A673 (cell line): ENCODE measurements at regions not wholly inside any gene's neighbourhood (a gene's known extent, or its start where the extent isn't known, plus 50 kb on each side); places are given as distances from the start of the nearest gene placed in this dataset.

Experiments
- BruUV-seq: library from RNA; stranded (reverse); fragments of 400-500 nt; replicated peaks from 2 replicates; lab custom pipeline; 2021; lab: Mats Ljungman, UMichigan
- CTCF ChIA-PET: fragments of 300-600 bp; sonication (Branson Sonifier 250); formaldehyde crosslinking; loops from one replicate; lab custom pipeline; 2022; ENCODE audit warnings: antibody characterized with exemption; lab: Charles Lee
- POLR2A ChIA-PET: fragments of 300-600 bp; sonication (Branson Sonifier 250); formaldehyde crosslinking; loops from one replicate; lab custom pipeline; 2022; ENCODE audit warnings: antibody characterized with exemption; ENCODE audit not compliant: low non-redundant PET; lab: Charles Lee
- DNase-seq: peaks from one replicate; pipeline ENCODE4 v3.0.0-alpha.2; 2015; ENCODE audit warnings: low spot score
- H3K27ac ChIP-seq: fragments of 200-600 bp; sonication (generic); 2 replicates; pipeline ENCODE4 v1.5.1; 2016; ENCODE audit warnings: mixed run types, low read depth, mild to moderate bottlenecking, mixed read lengths, antibody characterized with exemption, low read length; ENCODE audit not compliant: poor library complexity, severe bottlenecking
- H3K27me3 ChIP-seq: fragments of 200-600 bp; sonication (generic); replicated peaks from 2 replicates; pipeline ENCODE4 v1.6.1; 2017; ENCODE audit warnings: mixed run types, low read depth, mild to moderate bottlenecking, mixed read lengths, antibody characterized with exemption, low read length; ENCODE audit not compliant: insufficient read depth, poor library complexity
- H3K36me3 ChIP-seq: fragments of 200-600 bp; sonication (generic); 2 replicates; pipeline ENCODE4 v1.6.1; 2016; ENCODE audit warnings: mixed run types, mild to moderate bottlenecking, mixed read lengths, antibody characterized with exemption, low read length; ENCODE audit not compliant: insufficient read depth, poor library complexity, severe bottlenecking
- H3K4me1 ChIP-seq: fragments of 200-600 bp; sonication (generic); 2 replicates; pipeline ENCODE4 v1.6.1; 2017; ENCODE audit warnings: mixed run types, mild to moderate bottlenecking, mixed read lengths, antibody characterized with exemption, low read length; ENCODE audit not compliant: insufficient read depth, poor library complexity, severe bottlenecking
- H3K4me3 ChIP-seq: fragments of 200-600 bp; sonication (generic); 2 replicates; pipeline ENCODE4 v1.5.1; 2016; ENCODE audit warnings: low read depth, mixed run types, mild to moderate bottlenecking, mixed read lengths, low read length; ENCODE audit not compliant: poor library complexity, severe bottlenecking
- H3K9me3 ChIP-seq: fragments of 200-600 bp; sonication (generic); 2 replicates; pipeline ENCODE4 v1.6.1; 2016; ENCODE audit warnings: mixed run types, low read depth, mild to moderate bottlenecking, mixed read lengths, antibody characterized with exemption, low read length; ENCODE audit not compliant: poor library complexity, severe bottlenecking
- EZH2 ChIP-seq: fragments of 200-600 bp; sonication (generic); IDR thresholded peaks from 2 replicates; pipeline ENCODE4 v1.6.1; 2017; ENCODE audit warnings: borderline replicate concordance, low read depth, mild to moderate bottlenecking, mixed read lengths, antibody characterized with exemption, low read length; ENCODE audit not compliant: poor library complexity, severe bottlenecking
- intact Hi-C: fragments of 100-400 bp; cut with micrococcal nuclease; formaldehyde crosslinking; loops from one replicate; pipeline ENCODE4 v1.10.0; 2022; ENCODE audit not compliant: unreplicated experiment
- TF ChIP-seq, protein P1 (sequence below): fragments of 300-800, 200-600 bp; sonication (generic); conservative IDR thresholded peaks from 2 replicates; pipeline ENCODE4 v1.5.1; 2017; ENCODE audit warnings: low read depth, mild to moderate bottlenecking, antibody characterized with exemption, low read length, moderate library complexity, mixed read lengths

DNA sequence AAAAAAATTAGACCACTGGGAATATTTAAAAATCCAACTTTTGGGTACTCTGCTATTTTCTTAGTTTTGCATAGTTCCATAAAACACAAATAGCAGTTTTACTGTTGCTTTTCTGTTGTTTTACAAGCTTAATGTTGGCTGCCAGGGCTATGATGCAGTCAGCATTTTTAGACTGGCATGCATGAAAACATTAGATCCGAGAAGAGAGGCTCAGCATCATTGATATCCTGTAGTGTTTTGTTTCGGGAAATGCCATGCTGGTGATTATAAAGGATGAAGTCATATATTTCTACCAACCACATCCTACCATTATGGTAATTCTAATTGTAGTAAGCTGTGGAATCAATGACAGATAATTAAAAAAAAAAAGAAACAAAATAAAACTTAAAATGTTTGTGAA, 104.6 kb downstream of the MBL2 start:
- H3K27me3 ChIP-seq = no peaks in the 10 kb centered on the region
- peaks cover 19% of the 10 kb centered on the region for H3K9me3 ChIP-seq
- H3K36me3 ChIP-seq = no peaks in the 10 kb centered on the region
- ChIA-PET POLR2A (interaction anchor here (0.6 kb wide), 1 partner anchor 16 kb away, joined by 3 read pairs; no protein-coding TSS in a partner anchor), CTCF (no interaction called here)
- peak; percentile 81 for DNase-seq
- no peak overlapping the region for H3K4me3 ChIP-seq
- H3K27ac ChIP-seq = no peak overlapping the region
- intact Hi-C loops = no loop called here
- no peaks in the 10 kb centered on the region for H3K4me1 ChIP-seq
- BruUV-seq = no TSS peak
- TF ChIP-seq EZH2 = no peak
- TF ChIP-seq, protein P1, sequence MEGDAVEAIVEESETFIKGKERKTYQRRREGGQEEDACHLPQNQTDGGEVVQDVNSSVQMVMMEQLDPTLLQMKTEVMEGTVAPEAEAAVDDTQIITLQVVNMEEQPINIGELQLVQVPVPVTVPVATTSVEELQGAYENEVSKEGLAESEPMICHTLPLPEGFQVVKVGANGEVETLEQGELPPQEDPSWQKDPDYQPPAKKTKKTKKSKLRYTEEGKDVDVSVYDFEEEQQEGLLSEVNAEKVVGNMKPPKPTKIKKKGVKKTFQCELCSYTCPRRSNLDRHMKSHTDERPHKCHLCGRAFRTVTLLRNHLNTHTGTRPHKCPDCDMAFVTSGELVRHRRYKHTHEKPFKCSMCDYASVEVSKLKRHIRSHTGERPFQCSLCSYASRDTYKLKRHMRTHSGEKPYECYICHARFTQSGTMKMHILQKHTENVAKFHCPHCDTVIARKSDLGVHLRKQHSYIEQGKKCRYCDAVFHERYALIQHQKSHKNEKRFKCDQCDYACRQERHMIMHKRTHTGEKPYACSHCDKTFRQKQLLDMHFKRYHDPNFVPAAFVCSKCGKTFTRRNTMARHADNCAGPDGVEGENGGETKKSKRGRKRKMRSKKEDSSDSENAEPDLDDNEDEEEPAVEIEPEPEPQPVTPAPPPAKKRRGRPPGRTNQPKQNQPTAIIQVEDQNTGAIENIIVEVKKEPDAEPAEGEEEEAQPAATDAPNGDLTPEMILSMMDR = no peak

DNA sequence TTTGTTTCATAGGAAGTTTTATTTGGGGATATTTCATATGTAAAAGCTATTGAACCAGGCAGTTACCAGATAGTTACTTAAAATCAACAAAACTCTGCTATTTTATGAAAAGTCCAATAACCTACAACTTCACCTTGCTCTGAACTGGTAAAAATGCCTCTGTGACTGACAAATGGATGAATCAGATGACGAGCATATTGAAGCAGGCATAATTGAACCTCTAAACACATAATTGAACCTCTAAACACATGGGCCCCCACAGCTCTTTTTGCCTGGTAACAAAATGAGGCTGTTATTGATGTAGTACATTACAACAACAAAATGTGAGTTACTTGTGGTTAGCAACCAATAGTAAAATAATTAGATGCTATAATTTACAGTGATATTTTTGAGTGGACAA, 99.7 kb downstream of the MBL2 start:
- no peak for DNase-seq
- Histone ChIP-seq H3K4me1 (no peaks in the 10 kb centered on the region), H3K36me3 (no peaks in the 10 kb centered on the region), H3K9me3 (no peaks in the 10 kb centered on the region), H3K27me3 (no peaks in the 10 kb centered on the region), H3K4me3 (no peak overlapping the region), H3K27ac (no peak overlapping the region)
- TF ChIP-seq EZH2 = no peak
- TF ChIP-seq, protein P1 = no peak
- no TSS peak for BruUV-seq
- CTCF ChIA-PET = no interaction called here
- POLR2A ChIA-PET = no interaction called here
- intact Hi-C loops = no loop called here

DNA sequence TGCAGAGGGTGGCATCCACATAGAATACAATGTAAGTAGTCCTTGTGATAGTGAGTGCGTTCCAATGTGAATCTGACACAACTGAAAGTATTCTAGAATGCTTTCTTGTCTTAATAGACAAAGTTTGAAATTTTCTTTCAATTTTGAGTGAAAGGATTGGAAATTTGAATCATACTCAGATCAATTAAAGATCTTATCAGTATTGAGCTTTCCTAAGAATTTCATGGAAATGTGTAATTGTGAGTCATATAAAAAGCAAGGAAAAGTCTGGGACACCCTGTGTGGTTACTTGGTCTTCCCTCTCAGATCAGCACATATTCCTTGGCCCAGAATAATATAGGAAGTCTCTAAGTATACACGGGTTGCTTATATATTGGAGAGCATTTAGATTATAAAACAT, 99.1 kb downstream of the MBL2 start:
- Histone ChIP-seq H3K4me1 (no peaks in the 10 kb centered on the region), H3K27ac (no peak overlapping the region), H3K27me3 (no peaks in the 10 kb centered on the region), H3K9me3 (no peaks in the 10 kb centered on the region), H3K36me3 (no peaks in the 10 kb centered on the region), H3K4me3 (no peak overlapping the region)
- ChIA-PET POLR2A (no interaction called here), CTCF (no interaction called here)
- intact Hi-C loops = no loop called here
- BruUV-seq = no TSS peak
- no peak for DNase-seq
- TF ChIP-seq, protein P1 = no peak
- no peak for TF ChIP-seq EZH2
